ENCODE measurements at regions not wholly inside any gene's neighbourhood (a gene's known extent, or its start where the extent isn't known, plus 50 kb on each side); places are given as distances from the start of the nearest gene placed in this dataset.

- DNase-seq = no peak
These were observed 275.7 kb upstream of the FN1 start for GRCh38 chr2:215711471-215712034.

GRCh38 chr2:215707608-215708007 lies 271.7 kb upstream of the FN1 start:
- no peak for DNase-seq

GRCh38 chr2:215705771-215706361 lies 270.0 kb upstream of the FN1 start:
- no peak for DNase-seq

GRCh38 chr2:215705281-215705680 lies 269.4 kb upstream of the FN1 start:
- DNase-seq = no peak

- DNase-seq = no peak
These were observed 266.4 kb upstream of the FN1 start for GRCh38 chr2:215702116-215702902.

GRCh38 chr2:215699700-215700538 lies 264.1 kb upstream of the FN1 start:
- DNase-seq = no peak

GRCh38 chr2:215699018-215699417 lies 263.1 kb upstream of the FN1 start:
- no peak for DNase-seq

- no peak for DNase-seq
These were observed 262.7 kb upstream of the FN1 start for GRCh38 chr2:215698566-215698965.

- no peak for DNase-seq
These were observed 261.6 kb upstream of the FN1 start for GRCh38 chr2:215697496-215697895.

- no peak for DNase-seq
These were observed 261.1 kb upstream of the FN1 start for GRCh38 chr2:215697003-215697402.

- DNase-seq = no peak
These were observed 260.0 kb upstream of the FN1 start for GRCh38 chr2:215695861-215696260.

- DNase-seq = no peak
These were observed 258.2 kb upstream of the FN1 start for GRCh38 chr2:215693999-215694580.

GRCh38 chr2:215693193-215693998 lies 257.5 kb upstream of the FN1 start:
- no peak for DNase-seq

GRCh38 chr2:215692387-215693079 lies 256.7 kb upstream of the FN1 start:
- no peak for DNase-seq

- DNase-seq = no peak
These were observed 255.5 kb upstream of the FN1 start for GRCh38 chr2:215691346-215691745.

GRCh38 chr2:215687149-215688031 lies 251.5 kb upstream of the FN1 start:
- DNase-seq = no peak

- DNase-seq = no peak
These were observed 249.5 kb upstream of the FN1 start for GRCh38 chr2:215685238-215685990.

GRCh38 chr2:215684448-215685237 lies 248.8 kb upstream of the FN1 start:
- DNase-seq = no peak

GRCh38 chr2:215683295-215683694 lies 247.4 kb upstream of the FN1 start:
- no peak for DNase-seq

Measured in activated CD4-positive, alpha-beta T cell treated with anti-CD3 and anti-CD28 coated beads, Interleukin-2, amount 50 U/mL, for 4 hours (primary cell).